ENCODE measurements at regions not wholly inside any gene's neighbourhood (a gene's known extent, or its start where the extent isn't known, plus 50 kb on each side); places are given as distances from the start of the nearest gene placed in this dataset.

DNA sequence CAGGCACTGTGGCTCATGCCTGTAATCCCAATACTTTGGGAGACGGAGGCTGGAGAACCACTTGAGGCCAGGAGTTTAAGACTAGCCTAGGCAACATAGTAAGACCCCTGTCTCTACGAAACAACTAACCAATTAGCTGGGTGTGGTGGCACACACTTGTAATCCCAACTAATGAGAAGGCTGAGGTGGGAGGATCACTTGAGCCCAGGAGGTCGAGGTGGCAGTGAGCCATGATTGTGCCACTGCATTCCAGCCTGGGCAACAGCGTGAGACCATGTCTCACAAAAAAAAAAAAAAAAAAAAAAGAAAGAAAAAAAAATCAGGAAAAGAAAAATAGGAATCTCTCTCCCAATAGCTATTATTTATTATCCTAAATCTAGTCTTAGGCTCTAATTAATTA is 56.8 kb upstream of the UBAC2 start:
- no peak overlapping the region for H3K4me3 ChIP-seq
- H3K27ac ChIP-seq = no peak overlapping the region
- peaks cover 0 to 8% of the 10 kb centered on the region in 2 donors for H3K27me3 ChIP-seq
- no peak for DNase-seq (ENCODE audit: low spot score in 2 of 2)
- peaks cover 0 to 11% (median 0%) of the 10 kb centered on the region in 4 donors for H3K9me3 ChIP-seq
- H3K4me1 ChIP-seq = no peaks in the 10 kb centered on the region
- no peak for TF ChIP-seq EP300 (IDR thresholded peaks at IDR 0.05)
- TF ChIP-seq, protein P1, sequence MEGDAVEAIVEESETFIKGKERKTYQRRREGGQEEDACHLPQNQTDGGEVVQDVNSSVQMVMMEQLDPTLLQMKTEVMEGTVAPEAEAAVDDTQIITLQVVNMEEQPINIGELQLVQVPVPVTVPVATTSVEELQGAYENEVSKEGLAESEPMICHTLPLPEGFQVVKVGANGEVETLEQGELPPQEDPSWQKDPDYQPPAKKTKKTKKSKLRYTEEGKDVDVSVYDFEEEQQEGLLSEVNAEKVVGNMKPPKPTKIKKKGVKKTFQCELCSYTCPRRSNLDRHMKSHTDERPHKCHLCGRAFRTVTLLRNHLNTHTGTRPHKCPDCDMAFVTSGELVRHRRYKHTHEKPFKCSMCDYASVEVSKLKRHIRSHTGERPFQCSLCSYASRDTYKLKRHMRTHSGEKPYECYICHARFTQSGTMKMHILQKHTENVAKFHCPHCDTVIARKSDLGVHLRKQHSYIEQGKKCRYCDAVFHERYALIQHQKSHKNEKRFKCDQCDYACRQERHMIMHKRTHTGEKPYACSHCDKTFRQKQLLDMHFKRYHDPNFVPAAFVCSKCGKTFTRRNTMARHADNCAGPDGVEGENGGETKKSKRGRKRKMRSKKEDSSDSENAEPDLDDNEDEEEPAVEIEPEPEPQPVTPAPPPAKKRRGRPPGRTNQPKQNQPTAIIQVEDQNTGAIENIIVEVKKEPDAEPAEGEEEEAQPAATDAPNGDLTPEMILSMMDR (IDR thresholded peaks at IDR 0.05) = no peak
- no peak for TF ChIP-seq POLR2A (IDR thresholded peaks at IDR 0.05)
- no peaks in the 10 kb centered on the region for H3K36me3 ChIP-seq
- WGBS, 2 donors = 81 to 84% methylated on average over 4 of the region's 4 CpGs

GRCh38 chr13:99144306-99144705 is 56.3 kb upstream of the UBAC2 start:
- peaks cover 0 to 8% of the 10 kb centered on the region in 2 donors for H3K27me3 ChIP-seq
- H3K4me3 ChIP-seq = no peak overlapping the region
- peaks cover 0 to 11% (median 0%) of the 10 kb centered on the region in 4 donors for H3K9me3 ChIP-seq
- H3K4me1 ChIP-seq = no peaks in the 10 kb centered on the region
- no peak overlapping the region for H3K27ac ChIP-seq
- no peak for DNase-seq (ENCODE audit: low spot score in 2 of 2)
- 76 to 79% methylated on average over 6 of the region's 6 CpGs for WGBS, 2 donors
- TF ChIP-seq, protein P1 (IDR thresholded peaks at IDR 0.05) = no peak
- H3K36me3 ChIP-seq = no peaks in the 10 kb centered on the region

DNA sequence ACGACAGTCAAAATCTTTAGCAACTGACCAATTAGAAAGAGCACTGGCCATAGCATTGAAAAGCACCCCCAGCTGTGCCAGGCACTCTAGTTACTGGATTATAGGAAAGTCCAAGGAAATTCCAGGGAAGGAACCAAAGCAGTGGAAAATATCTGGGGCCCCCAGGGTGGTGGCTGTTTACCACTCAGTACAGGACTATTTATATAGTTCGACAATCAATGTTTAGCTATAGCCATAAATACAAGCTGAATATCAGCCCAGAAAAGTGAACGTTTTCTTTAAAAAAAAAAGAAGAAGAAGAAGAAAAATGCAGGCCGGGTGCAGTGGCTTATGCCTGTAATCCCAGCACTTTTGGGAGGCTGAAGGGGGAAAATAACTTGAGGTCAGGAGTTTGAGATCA is 55.2 kb upstream of the UBAC2 start:
- 88 to 91% methylated on average over 4 of the region's 4 CpGs for WGBS, 2 donors
- no peaks in the 10 kb centered on the region for H3K36me3 ChIP-seq
- H3K27me3 ChIP-seq = peaks cover 0 to 8% of the 10 kb centered on the region in 2 donors
- no peak overlapping the region for H3K4me3 ChIP-seq
- H3K9me3 ChIP-seq = peaks cover 0 to 8% (median 0%) of the 10 kb centered on the region in 4 donors
- no peaks in the 10 kb centered on the region for H3K4me1 ChIP-seq
- DNase-seq (ENCODE audit: low spot score in 2 of 2) = no peak
- no peak for TF ChIP-seq EP300 (IDR thresholded peaks at IDR 0.05)
- TF ChIP-seq, protein P1 (IDR thresholded peaks at IDR 0.05) = no peak
- no peak for TF ChIP-seq POLR2A (IDR thresholded peaks at IDR 0.05)
- no peak overlapping the region for H3K27ac ChIP-seq

GRCh38 chr13:99150575-99151361 is 49.9 kb upstream of the UBAC2 start:
- Histone ChIP-seq H3K9me3 (no peaks in the 10 kb centered on the region), H3K4me3 (no peak overlapping the region), H3K27ac (no peak overlapping the region), H3K36me3 (no peaks in the 10 kb centered on the region), H3K4me1 (no peaks in the 10 kb centered on the region), H3K27me3 (peaks cover 0 to 5% of the 10 kb centered on the region in 2 donors)
- no peak for DNase-seq (ENCODE audit: low spot score in 2 of 2)
- 66 to 67% methylated on average over 7 of the region's 7 CpGs for WGBS, 2 donors
- no peak for TF ChIP-seq POLR2A (IDR thresholded peaks at IDR 0.05)
- TF ChIP-seq, protein P1 (IDR thresholded peaks at IDR 0.05) = no peak
- TF ChIP-seq EP300 (IDR thresholded peaks at IDR 0.05) = no peak
